ENCODE measurements at regions not wholly inside any gene's neighbourhood (a gene's known extent, or its start where the extent isn't known, plus 50 kb on each side); places are given as distances from the start of the nearest gene placed in this dataset.
A peak's percentile ranks its signal among the peaks of the same experiment; 100 is the strongest.
"Not testable (repeated sequence)": the region's sequence is repeated elsewhere in the genome, so short reads cannot be mapped to it uniquely, and the experiment has no call there.

GRCh38 chr11:71383461-71383860 is 64.7 kb downstream of the DHCR7 start:
- no peak for DNase-seq (ENCODE audit: low read depth in 2 of 2)

- DNase-seq (ENCODE audit: low read depth in 2 of 2) = no peak
Measured at GRCh38 chr11:71381781-71382505, 66.2 kb downstream of the DHCR7 start.

- no peak for DNase-seq (ENCODE audit: low read depth in 2 of 2)
Measured at GRCh38 chr11:71379701-71380100, 68.5 kb downstream of the DHCR7 start.

GRCh38 chr11:71373791-71374454 is 74.3 kb downstream of the DHCR7 start:
- DNase-seq (ENCODE audit: low read depth in 2 of 2) = no peak

- peak in 1 of 2 experiments; percentile 6 for DNase-seq (ENCODE audit: low read depth in 2 of 2)
Measured at GRCh38 chr11:71372693-71373657, 75.2 kb downstream of the DHCR7 start.

GRCh38 chr11:71371674-71372069 is 76.5 kb downstream of the DHCR7 start:
- no peak for DNase-seq (ENCODE audit: low read depth in 2 of 2)

- no peak for DNase-seq (ENCODE audit: low read depth in 2 of 2)
Measured at GRCh38 chr11:71370895-71371673, 77.1 kb downstream of the DHCR7 start.

- no peak for DNase-seq (ENCODE audit: low read depth in 2 of 2)
Measured at GRCh38 chr11:71370020-71370747, 78.0 kb downstream of the DHCR7 start.

GRCh38 chr11:71369411-71369810 is 78.8 kb downstream of the DHCR7 start:
- no peak for DNase-seq (ENCODE audit: low read depth in 2 of 2)

GRCh38 chr11:71368966-71369365 is 79.2 kb downstream of the DHCR7 start:
- no peak for DNase-seq (ENCODE audit: low read depth in 2 of 2)

GRCh38 chr11:71367756-71368155 is 80.4 kb downstream of the DHCR7 start:
- DNase-seq (ENCODE audit: low read depth in 2 of 2) = no peak

GRCh38 chr11:71367276-71367675 is 80.9 kb downstream of the DHCR7 start:
- DNase-seq (ENCODE audit: low read depth in 2 of 2) = not testable (repeated sequence)

GRCh38 chr11:71366076-71366475 is 82.1 kb downstream of the DHCR7 start:
- DNase-seq (ENCODE audit: low read depth in 2 of 2) = no peak

- DNase-seq (ENCODE audit: low read depth in 2 of 2) = no peak
Measured at GRCh38 chr11:71365626-71366025, 82.6 kb downstream of the DHCR7 start.

GRCh38 chr11:71364806-71365205 is 83.4 kb downstream of the DHCR7 start:
- no peak for DNase-seq (ENCODE audit: low read depth in 2 of 2)

- DNase-seq (ENCODE audit: low read depth in 2 of 2) = no peak
Measured at GRCh38 chr11:71364176-71364671, 84.0 kb downstream of the DHCR7 start.

- no peak for DNase-seq (ENCODE audit: low read depth in 2 of 2)
Measured at GRCh38 chr11:71363721-71364120, 84.5 kb downstream of the DHCR7 start.

GRCh38 chr11:71358963-71359567 is 89.1 kb downstream of the DHCR7 start:
- no peak for DNase-seq (ENCODE audit: low read depth in 2 of 2)

- no peak for DNase-seq (ENCODE audit: low read depth in 2 of 2)
Measured at GRCh38 chr11:71358122-71358728, 90.0 kb downstream of the DHCR7 start.

- DNase-seq (ENCODE audit: low read depth in 2 of 2) = no peak
Measured at GRCh38 chr11:71357414-71357813, 90.8 kb downstream of the DHCR7 start.

All from fibroblast of skin of left biceps (primary cell).